Upper lobe of left lung (tissue), 4 donors: ENCODE measurements at regions not wholly inside any gene's neighbourhood (a gene's known extent, or its start where the extent isn't known, plus 50 kb on each side); places are given as distances from the start of the nearest gene placed in this dataset.

ENCODE experiments used
- CTCF ChIP-seq, 6 experiments: fragments of 450-650 bp in 4 of 6; fragments of 200-600 bp in 2 of 6; sonication (generic) in 2 of 6; IDR thresholded peaks; one replicate each; pipeline ENCODE4 v1.5.1; 2016 to 2019; ENCODE audit warnings: antibody characterized with exemption in 6 of 6
- EP300 ChIP-seq, 4 donors: sonication (generic); formaldehyde crosslinking; IDR thresholded peaks; one replicate each; pipeline ENCODE4 v1.5.1; 2017; ENCODE audit warnings: antibody characterized with exemption in 4 of 4, control low read depth in 2 of 4
- POLR2A ChIP-seq, 4 donors: fragments of 450-650 bp; IDR thresholded peaks; one replicate each; pipeline ENCODE4 v1.5.1; 2016 to 2017; ENCODE audit warnings: antibody characterized with exemption in 4 of 4, mild to moderate bottlenecking in 2 of 4

GRCh38 chr3:178223876-178224275 is 312.4 kb upstream of the KCNMB2 start:
- TF ChIP-seq CTCF (IDR thresholded peaks at IDR 0.05) (no peak), POLR2A (IDR thresholded peaks at IDR 0.05) (no peak), EP300 (IDR thresholded peaks at IDR 0.05) (no peak)
